Loucy (cell line): ENCODE measurements at regions not wholly inside any gene's neighbourhood (a gene's known extent, or its start where the extent isn't known, plus 50 kb on each side); places are given as distances from the start of the nearest gene placed in this dataset.

ENCODE experiments used
- H2AFZ ChIP-seq: fragments of 200-600 bp; sonication (generic); 2 replicates; pipeline ENCODE4 v1.6.0; 2016; ENCODE audit warnings: antibody characterized with exemption, mild to moderate bottlenecking, low read length, moderate library complexity
- H3F3A ChIP-seq: fragments of 200-600 bp; 2 replicates; pipeline ENCODE4 v1.6.0; 2016; ENCODE audit warnings: antibody characterized with exemption, low read depth, mild to moderate bottlenecking
- H3K27me3 ChIP-seq: fragments of 200-600 bp; sonication (generic); 2 replicates; pipeline ENCODE4 v1.6.1; 2014; ENCODE audit warnings: low read length, mild to moderate bottlenecking; ENCODE audit not compliant: insufficient read depth, poor library complexity, severe bottlenecking
- H3K36me3 ChIP-seq: fragments of 200-600 bp; sonication (generic); 2 replicates; pipeline ENCODE4 v1.6.1; 2016; ENCODE audit warnings: low read length; ENCODE audit not compliant: insufficient read depth
- H3K4me1 ChIP-seq: fragments of 200-600 bp; sonication (generic); 2 replicates; pipeline ENCODE4 v1.5.1; 2014; ENCODE audit warnings: low read length, mild to moderate bottlenecking; ENCODE audit not compliant: insufficient read depth, poor library complexity, severe bottlenecking
- H3K4me2 ChIP-seq: fragments of 200-600 bp; sonication (generic); 2 replicates; pipeline ENCODE4 v1.6.0; 2014; ENCODE audit warnings: antibody characterized with exemption, low read length, low read depth, mild to moderate bottlenecking; ENCODE audit not compliant: poor library complexity, severe bottlenecking
- H3K4me3 ChIP-seq: fragments of 200-600 bp; sonication (generic); 2 replicates; pipeline ENCODE4 v1.5.1; 2014; ENCODE audit warnings: low read length, mild to moderate bottlenecking, mixed read lengths; ENCODE audit not compliant: poor library complexity, severe bottlenecking
- H3K79me2 ChIP-seq: fragments of 200-600 bp; sonication (generic); 2 replicates; pipeline ENCODE4 v1.6.1; 2014; ENCODE audit warnings: low read length; ENCODE audit not compliant: insufficient read depth
- H3K9ac ChIP-seq: fragments of 200-600 bp; sonication (generic); 2 replicates; pipeline ENCODE4 v1.6.0; 2014; ENCODE audit warnings: mild to moderate bottlenecking, low read depth, low read length, moderate library complexity; ENCODE audit not compliant: poor library complexity, severe bottlenecking
- H3K9me2 ChIP-seq: fragments of 200-600 bp; sonication (generic); replicated peaks from 2 replicates; pipeline ENCODE4 v1.6.1; 2016; ENCODE audit warnings: low read depth, low read length, mixed read lengths
- H3K9me3 ChIP-seq: fragments of 200-600 bp; sonication (generic); 2 replicates; pipeline ENCODE4 v1.6.1; 2014; ENCODE audit warnings: mild to moderate bottlenecking, antibody characterized with exemption, low read length, low read depth; ENCODE audit not compliant: insufficient read depth
- H4K20me1 ChIP-seq: fragments of 200-600 bp; sonication (generic); 2 replicates; pipeline ENCODE4 v1.6.0; 2014; ENCODE audit warnings: antibody characterized with exemption, low read length, mild to moderate bottlenecking; ENCODE audit not compliant: insufficient read depth, poor library complexity, severe bottlenecking
- CTCF ChIP-seq: fragments of 200-600 bp; sonication (generic); conservative IDR thresholded peaks from 2 replicates; pipeline ENCODE4 v1.5.1; 2014; ENCODE audit warnings: mild to moderate bottlenecking, antibody characterized with exemption, low read length
- EZH2phosphoT487 ChIP-seq: fragments of 200-600 bp; IDR thresholded peaks from 2 replicates; pipeline ENCODE4 v1.6.1; 2018; ENCODE audit warnings: antibody characterized with exemption, mild to moderate bottlenecking, moderate library complexity, borderline replicate concordance

GRCh38 chr11:86740628-86741483 is 59.5 kb upstream of the PRSS23 start:
- no peak overlapping the region for H2AFZ ChIP-seq
- no peak overlapping the region for H3K9ac ChIP-seq
- no peaks in the 10 kb centered on the region for H3F3A ChIP-seq
- H3K4me1 ChIP-seq: no peaks in the 10 kb centered on the region
- H3K9me3 ChIP-seq: no peaks in the 10 kb centered on the region
- H3K79me2 ChIP-seq: no peaks in the 10 kb centered on the region
- H4K20me1 ChIP-seq: no peaks in the 10 kb centered on the region
- TF ChIP-seq CTCF: no peak
- no peak for TF ChIP-seq EZH2phosphoT487
- H3K27me3 ChIP-seq: no peaks in the 10 kb centered on the region
- no peak overlapping the region for H3K4me2 ChIP-seq
- H3K36me3 ChIP-seq: no peaks in the 10 kb centered on the region
- no peak overlapping the region for H3K4me3 ChIP-seq
- no peaks in the 10 kb centered on the region for H3K9me2 ChIP-seq

- no peaks in the 10 kb centered on the region for H4K20me1 ChIP-seq
- H3K9me3 ChIP-seq: no peaks in the 10 kb centered on the region
- no peaks in the 10 kb centered on the region for H3K27me3 ChIP-seq
- no peak overlapping the region for H3K4me2 ChIP-seq
- H3F3A ChIP-seq: no peaks in the 10 kb centered on the region
- no peaks in the 10 kb centered on the region for H3K9me2 ChIP-seq
- no peaks in the 10 kb centered on the region for H3K4me1 ChIP-seq
- no peak overlapping the region for H3K4me3 ChIP-seq
- H2AFZ ChIP-seq: no peak overlapping the region
- no peaks in the 10 kb centered on the region for H3K79me2 ChIP-seq
- no peak for TF ChIP-seq CTCF
- no peak for TF ChIP-seq EZH2phosphoT487
- H3K9ac ChIP-seq: no peak overlapping the region
- no peaks in the 10 kb centered on the region for H3K36me3 ChIP-seq
Observed at GRCh38 chr11:86738568-86738967, 61.8 kb upstream of the PRSS23 start.

- Histone ChIP-seq H3K9me3 (no peaks in the 10 kb centered on the region), H4K20me1 (no peaks in the 10 kb centered on the region), H3F3A (no peaks in the 10 kb centered on the region), H3K9ac (no peak overlapping the region), H2AFZ (no peak overlapping the region), H3K9me2 (no peaks in the 10 kb centered on the region), H3K4me3 (no peak overlapping the region), H3K4me2 (no peak overlapping the region), H3K27me3 (no peaks in the 10 kb centered on the region), H3K4me1 (no peaks in the 10 kb centered on the region), H3K36me3 (no peaks in the 10 kb centered on the region), H3K79me2 (no peaks in the 10 kb centered on the region)
- TF ChIP-seq EZH2phosphoT487 (no peak), CTCF (no peak)
Observed at GRCh38 chr11:86737737-86738136, 62.6 kb upstream of the PRSS23 start.
